Stimulated activated CD4-positive, alpha-beta T cell treated with anti-CD3 and anti-CD28 coated beads, Interleukin-15, amount 100 ng/mL, for 1 hour (primary cell): ENCODE measurements at regions not wholly inside any gene's neighbourhood (a gene's known extent, or its start where the extent isn't known, plus 50 kb on each side); places are given as distances from the start of the nearest gene placed in this dataset.
"Not testable (repeated sequence)": the region's sequence is repeated elsewhere in the genome, so short reads cannot be mapped to it uniquely, and the experiment has no call there.

Experiments
- DNase-seq, 2 donors: peaks; one replicate each; pipeline ENCODE4 v3.0.0-alpha.2; 2020; ENCODE audit warnings: low read depth in 1 of 2, low spot score in 1 of 2

GRCh38 chr3:94323596-94323995, 260.7 kb downstream of the NSUN3 start:
- no peak for DNase-seq

- no peak for DNase-seq
These were observed 269.0 kb downstream of the NSUN3 start for GRCh38 chr3:94331831-94332230.

- no peak for DNase-seq
These were observed 273.3 kb downstream of the NSUN3 start for GRCh38 chr3:94336046-94336753.

GRCh38 chr3:94345101-94345500, 282.2 kb downstream of the NSUN3 start:
- DNase-seq = no peak

GRCh38 chr3:94349310-94349878, 286.5 kb downstream of the NSUN3 start:
- DNase-seq = no peak

- no peak for DNase-seq
These were observed 293.7 kb downstream of the NSUN3 start for GRCh38 chr3:94356581-94356980.

GRCh38 chr3:94359996-94360395, 297.1 kb downstream of the NSUN3 start:
- DNase-seq = no peak

- DNase-seq = no peak
These were observed 298.1 kb downstream of the NSUN3 start for GRCh38 chr3:94360987-94361386.

- no peak for DNase-seq
These were observed 299.5 kb downstream of the NSUN3 start for GRCh38 chr3:94362393-94362792.

- DNase-seq = no peak
These were observed 302.1 kb downstream of the NSUN3 start for GRCh38 chr3:94365006-94365405.

- no peak for DNase-seq
These were observed 309.2 kb downstream of the NSUN3 start for GRCh38 chr3:94372026-94372425.

- no peak for DNase-seq
These were observed 310.6 kb downstream of the NSUN3 start for GRCh38 chr3:94373456-94373855.

- DNase-seq = no peak
These were observed 311.7 kb downstream of the NSUN3 start for GRCh38 chr3:94374439-94375161.

GRCh38 chr3:94377123-94377696, 314.3 kb downstream of the NSUN3 start:
- DNase-seq = not testable (repeated sequence)

GRCh38 chr3:94377863-94378262, 315.0 kb downstream of the NSUN3 start:
- DNase-seq = not testable (repeated sequence)

GRCh38 chr3:94378322-94378721, 315.5 kb downstream of the NSUN3 start:
- DNase-seq = no peak

GRCh38 chr3:94379264-94379663, 316.4 kb downstream of the NSUN3 start:
- DNase-seq = no peak

- DNase-seq = no peak
These were observed 332.0 kb downstream of the NSUN3 start for GRCh38 chr3:94394885-94395284.

- DNase-seq = no peak
These were observed 333.0 kb downstream of the NSUN3 start for GRCh38 chr3:94395851-94396250.

GRCh38 chr3:94398036-94398435, 335.2 kb downstream of the NSUN3 start:
- DNase-seq = no peak

GRCh38 chr3:94401466-94401865, 338.6 kb downstream of the NSUN3 start:
- DNase-seq = no peak

GRCh38 chr3:94402126-94402525, 339.3 kb downstream of the NSUN3 start:
- no peak for DNase-seq
